ENCODE measurements at regions not wholly inside any gene's neighbourhood (a gene's known extent, or its start where the extent isn't known, plus 50 kb on each side); places are given as distances from the start of the nearest gene placed in this dataset.

DNA sequence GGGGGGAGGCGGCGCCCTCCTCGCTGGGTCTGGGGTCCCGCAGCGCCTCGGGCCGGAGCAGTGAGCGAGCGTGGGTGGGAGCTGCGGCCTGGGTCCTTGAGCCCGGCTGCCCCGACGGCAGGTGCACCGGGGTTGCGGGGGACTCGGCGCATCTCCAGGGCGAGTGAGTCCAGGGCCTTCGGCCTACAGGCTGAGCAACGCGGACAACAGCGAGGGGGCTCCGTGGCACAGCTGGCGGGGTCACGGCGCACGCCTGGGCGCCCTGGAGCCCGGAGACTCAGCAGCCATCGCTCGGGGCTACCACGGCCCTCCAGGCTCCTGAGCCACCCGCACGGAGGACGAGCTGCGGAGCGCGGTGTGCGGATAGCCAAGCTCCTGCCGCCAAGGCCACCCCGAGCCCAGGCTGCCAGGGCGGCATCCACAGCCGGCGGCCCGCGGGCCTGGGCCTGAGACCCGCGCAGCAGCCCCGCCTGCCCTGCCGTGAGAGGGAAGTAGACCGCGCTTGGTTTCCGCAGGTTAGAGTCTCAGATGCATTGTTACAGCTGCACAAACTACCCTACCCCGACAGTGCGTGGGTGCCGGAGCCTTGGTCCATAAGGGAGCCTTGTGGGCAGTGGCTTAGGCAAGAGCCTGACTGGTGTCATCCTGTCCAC, 253.9 kb upstream of the SGCG start:
- TF ChIP-seq CBX5 (IDR thresholded peaks at IDR 0.05; ENCODE audit: low read depth, low read length) = no peak
- TF ChIP-seq MAFK (IDR thresholded peaks at IDR 0.05; ENCODE audit: low read depth, low read length) = no peak
- TF ChIP-seq TBP (IDR thresholded peaks at IDR 0.05; ENCODE audit: low read depth, low read length) = 0 out of 2 replicates have a peak, but pooled peaks have one; percentile 1
- TF ChIP-seq EGR1 (IDR thresholded peaks at IDR 0.05; ENCODE audit: borderline replicate concordance, low read depth, low read length) = peak; percentile 57; the same call in 1 of the 2 replicates
- TF ChIP-seq PHF8 (conservative IDR thresholded peaks at IDR 0.05; ENCODE audit: low read depth, low read length) = peak; percentile 24; the same call in 1 of the 2 replicates
- 0 out of 2 replicates have a peak, but pooled peaks have one; percentile 24 for TF ChIP-seq SUZ12 (IDR thresholded peaks at IDR 0.05; ENCODE audit: low read length)
- TF ChIP-seq KDM4A (IDR thresholded peaks at IDR 0.05; ENCODE audit: low read depth, low read length, severe bottlenecking) = peak; percentile 59
- TF ChIP-seq SIN3A (conservative IDR thresholded peaks at IDR 0.05 in 1 of 2, IDR thresholded peaks at IDR 0.05 in 1 of 2; ENCODE audit: low read depth in 1 of 2, low read length in 2 of 2) = 0 out of 4 replicates have a peak, but pooled peaks of 1 of the 2 experiments have one; percentile 32
- TF ChIP-seq ASH2L (IDR thresholded peaks at IDR 0.05; ENCODE audit: low read length) = no peak
- TF ChIP-seq TCF12 (IDR thresholded peaks at IDR 0.05; ENCODE audit: low read depth, low read length) = no peak
- whole genome bisulfite sequencing, 2 experiments (ENCODE audit: extremely low coverage in 1 of 2, insufficient coverage in 1 of 2, insufficient read length in 1 of 2, insufficient replicate concordance in 2 of 2, low coverage in 1 of 2, low lambda C conversion rate in 2 of 2, missing lambda C conversion rate in 1 of 2) = 20% methylated on average over 48 of the region's 56 CpGs; no CpG with 5 or more reads in 1 of the 2 experiments
- H3K4me1 ChIP-seq (replicated peaks in 1 of 4; ENCODE audit: control insufficient read depth in 3 of 4, insufficient read depth in 4 of 4, low read length in 3 of 4) = peaks cover 0 to 4% (median 1%) of the 10 kb centered on the region in 4 experiments; a peak in 3 of 7 replicates
- POLR2A ChIA-PET (ENCODE audit: partially characterized antibody) = interaction anchor here (1.2 kb wide), 1 partner anchor 9 kb away, joined by 4 read pairs; no protein-coding TSS in a partner anchor
- H3K36me3 ChIP-seq (ENCODE audit: control insufficient read depth in 2 of 4, insufficient read depth in 4 of 4, low read length in 3 of 4) = no peaks in the 10 kb centered on the region
- H4K5ac ChIP-seq (ENCODE audit: insufficient read length, low read depth, low read length) = no peak overlapping the region
- peaks cover 0 to 13% (median 6%) of the 10 kb centered on the region in 4 experiments; a peak in 5 of 7 replicates for H3K27me3 ChIP-seq (replicated peaks in 1 of 4; ENCODE audit: control insufficient read depth in 3 of 4, extremely low read depth in 1 of 4, insufficient read depth in 3 of 4, low read length in 3 of 4)
- no peaks in the 10 kb centered on the region for H4K20me1 ChIP-seq (replicated peaks in 1 of 2; ENCODE audit: control insufficient read depth in 1 of 2, insufficient read depth in 2 of 2, low read length in 2 of 2)
- no peak overlapping the region for H3K27ac ChIP-seq (ENCODE audit: low read depth, low read length)
- H2BK5ac ChIP-seq (ENCODE audit: low read depth, low read length) = no peak overlapping the region
- H2BK120ac ChIP-seq (replicated peaks; ENCODE audit: low read depth, low read length) = no peak overlapping the region
- no peak overlapping the region for H3K56ac ChIP-seq (replicated peaks; ENCODE audit: insufficient read length, low read depth, low read length)
- no peak overlapping the region for H3K23ac ChIP-seq (ENCODE audit: insufficient read length)
- peaks cover 4% of the 10 kb centered on the region; the same call in 1 of the 2 replicates for H3K23me2 ChIP-seq (ENCODE audit: low read depth, low read length)
- peak overlapping the region; percentile 68; the same call in 1 of the 2 replicates for H2BK12ac ChIP-seq (ENCODE audit: low read depth, low read length)
- H2BK20ac ChIP-seq (ENCODE audit: low read length) = no peak overlapping the region
- CTCF ChIA-PET (ENCODE audit: partially characterized antibody) = interaction anchor here (1.3 to 1.5 kb wide), 2 partner anchors 8 to 41 kb away, joined by 3 to 5 read pairs; no protein-coding TSS in a partner anchor
- H3K79me2 ChIP-seq (ENCODE audit: control insufficient read depth in 1 of 2, insufficient read depth in 2 of 2, low read length in 2 of 2) = no peaks in the 10 kb centered on the region
- no peak overlapping the region; a peak in 2 of 7 replicates for H3K9ac ChIP-seq (replicated peaks in 1 of 4; ENCODE audit: extremely low read depth in 1 of 4, low read depth in 3 of 4, low read length in 3 of 4)
- H2AK5ac ChIP-seq (ENCODE audit: low read depth, low read length) = 0 out of 2 replicates have a peak overlapping the region, but pooled peaks have one; percentile 26
- H3K9me3 ChIP-seq (ENCODE audit: insufficient read depth in 2 of 2, low read depth in 1 of 2, low read length in 1 of 2) = no peaks in the 10 kb centered on the region
- H2AFZ ChIP-seq (ENCODE audit: low read length) = peak overlapping the region; percentile 49; the same call in 1 of the 2 replicates
- H3K4me2 ChIP-seq (ENCODE audit: insufficient read depth in 1 of 2, low read depth in 2 of 2, low read length in 2 of 2) = peak overlapping the region; percentile 60 to 81
- H3K79me1 ChIP-seq (ENCODE audit: low read depth, low read length) = no peaks in the 10 kb centered on the region
- no peak for DNase-seq (ENCODE audit: low read depth in 1 of 2, low spot score in 2 of 2)
- H3K4me3 ChIP-seq (ENCODE audit: extremely low read depth in 1 of 4, insufficient read depth in 2 of 4, low read depth in 3 of 4, low read length in 4 of 4) = peak overlapping the region; percentile 40 to 66 (median 47)
- H4K91ac ChIP-seq (replicated peaks; ENCODE audit: insufficient read length, low read length) = no peak overlapping the region
- H3K14ac ChIP-seq (ENCODE audit: insufficient read length) = no peak overlapping the region
- H3K18ac ChIP-seq (ENCODE audit: extremely low read depth, low read length) = peak overlapping the region; percentile 38
- no peak for FAIRE-seq
- H2BK15ac ChIP-seq (ENCODE audit: low read length) = no peak overlapping the region; the same call in 1 of the 2 replicates
- peak overlapping the region; percentile 89; the same call in 1 of the 2 replicates for H4K8ac ChIP-seq (ENCODE audit: extremely low read depth, insufficient read depth, low read length)
- no peak overlapping the region for H3K4ac ChIP-seq (replicated peaks; ENCODE audit: insufficient read length, low read depth, low read length)
